ENCODE measurements at regions not wholly inside any gene's neighbourhood (a gene's known extent, or its start where the extent isn't known, plus 50 kb on each side); places are given as distances from the start of the nearest gene placed in this dataset.

DNA sequence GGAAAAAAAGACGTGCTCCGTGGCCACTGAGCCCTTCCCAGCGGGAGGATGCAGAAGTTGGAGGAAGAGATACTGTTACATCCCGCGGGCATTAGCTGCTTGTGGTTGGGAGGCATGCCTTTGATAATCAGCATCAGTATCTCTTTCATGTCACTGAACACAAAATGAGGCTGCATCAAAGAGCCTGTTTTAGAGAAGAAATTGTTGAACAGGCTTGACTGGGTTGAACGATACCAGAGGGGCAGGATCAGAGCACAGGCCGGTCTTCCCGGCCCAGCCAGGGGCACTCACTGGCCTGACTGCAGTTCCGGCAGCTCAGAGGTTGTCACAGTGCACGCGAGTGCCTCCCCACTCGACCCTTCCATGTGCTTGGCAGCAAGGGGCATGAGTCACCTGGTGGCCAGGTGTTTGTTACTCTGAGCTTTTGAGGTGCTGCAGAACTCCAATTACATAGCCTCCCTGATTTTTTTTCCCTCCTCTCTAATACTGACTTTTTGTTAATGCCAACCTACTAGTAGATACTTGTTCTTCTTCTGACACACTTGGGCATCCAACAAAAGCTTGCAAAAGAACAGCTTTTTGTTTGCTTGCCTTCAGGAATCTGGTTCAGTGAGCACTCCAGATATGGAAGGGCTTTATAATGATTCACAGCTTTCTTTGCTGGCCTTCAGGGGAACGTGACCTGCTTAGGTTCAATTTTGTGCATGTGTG, 121.6 kb downstream of the VAPA start:
- DNase-seq, result no peak

DNA sequence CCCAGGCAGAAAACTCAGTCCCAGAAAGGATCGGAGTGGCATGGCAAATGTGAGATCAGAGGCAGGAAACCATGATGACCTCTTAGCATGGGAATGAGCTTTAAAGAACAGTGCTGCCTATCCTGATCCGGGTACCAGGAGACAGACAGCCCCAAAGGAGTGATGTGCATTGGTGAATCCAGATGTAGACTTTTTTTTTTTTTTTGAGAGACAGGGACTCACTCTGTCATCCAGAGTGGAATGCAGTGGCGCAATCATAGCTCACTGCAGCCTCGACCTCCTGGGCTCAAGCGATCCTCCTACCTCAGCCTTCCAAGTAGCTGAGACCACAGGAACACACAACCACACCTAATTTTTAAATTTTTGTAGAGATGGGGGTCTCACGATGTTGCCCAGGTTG, 122.7 kb downstream of the VAPA start:
- DNase-seq, result no peak

DNA sequence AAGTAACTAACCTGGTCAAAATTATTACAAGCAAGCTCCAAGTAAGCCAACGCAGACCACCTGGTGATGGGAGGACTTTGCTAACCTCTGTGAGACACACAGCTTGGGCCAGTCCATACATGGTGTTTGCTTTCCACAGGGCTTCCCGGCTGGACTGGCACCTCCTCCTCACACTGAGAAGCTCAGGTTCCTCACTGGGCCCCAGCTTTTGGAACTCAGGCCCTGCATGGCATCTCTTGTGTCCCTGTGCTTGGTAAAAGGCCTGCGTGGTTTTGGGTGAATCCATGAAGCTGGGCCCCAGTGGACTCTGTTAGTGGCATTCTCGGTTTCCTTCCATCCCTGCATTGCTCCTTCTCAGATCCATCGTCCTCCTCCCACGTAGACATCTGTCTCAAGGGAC, 123.4 kb downstream of the VAPA start:
- no peak for DNase-seq

DNA sequence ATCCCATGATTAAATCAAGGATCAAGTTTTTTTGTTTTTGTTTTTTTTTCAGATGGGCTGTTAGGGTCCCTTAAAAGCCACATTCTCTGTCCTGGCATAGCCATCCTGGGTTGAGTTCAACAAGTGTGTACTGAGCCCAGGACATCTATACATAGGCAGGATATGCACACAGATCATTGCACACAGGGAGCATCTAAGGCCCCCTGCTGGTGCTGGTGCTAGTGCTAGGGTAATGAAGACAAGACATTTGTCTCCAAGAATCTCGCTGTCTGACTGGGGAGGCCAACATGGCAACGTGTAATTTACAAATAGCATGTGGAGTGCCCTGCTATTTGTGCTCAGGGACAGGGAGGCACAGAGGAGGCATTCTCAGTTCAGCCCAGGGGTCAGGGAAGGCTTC, 124.5 kb downstream of the VAPA start:
- no peak for DNase-seq

DNA sequence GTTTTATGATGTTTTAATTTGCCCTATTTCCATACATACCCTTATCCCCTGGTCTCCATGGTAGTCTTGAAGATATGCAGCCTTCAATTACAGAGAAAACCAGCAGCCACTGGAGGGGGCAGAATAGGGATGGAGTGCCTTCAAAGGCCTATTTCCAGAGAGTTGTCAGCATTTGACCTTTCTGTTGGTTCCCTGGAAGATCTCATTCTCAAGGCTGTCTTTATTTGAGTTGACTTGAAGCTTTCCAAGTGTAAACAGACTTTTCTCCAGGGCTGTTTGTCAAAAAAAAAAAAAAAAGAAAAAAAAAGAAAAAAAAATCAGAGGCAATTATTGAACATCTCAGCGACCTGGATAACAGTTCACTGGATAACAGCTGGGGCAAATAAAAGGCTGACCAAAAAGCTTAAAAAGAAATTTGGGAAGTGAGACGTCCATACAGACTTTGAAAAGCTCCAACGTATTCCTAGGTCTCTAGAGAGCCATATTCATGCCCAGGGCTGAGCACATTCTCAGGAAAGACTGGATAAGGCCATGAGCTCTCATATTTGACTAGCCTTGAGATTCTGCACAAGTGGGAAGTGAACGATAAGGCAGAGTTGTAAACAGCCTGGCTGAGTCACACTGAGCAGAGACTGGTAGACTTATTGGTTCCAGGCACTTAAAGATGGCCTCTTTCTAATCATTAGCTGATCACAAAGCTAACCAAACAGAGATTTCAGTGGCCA, 126.6 kb downstream of the VAPA start:
- DNase-seq, result no peak

DNA sequence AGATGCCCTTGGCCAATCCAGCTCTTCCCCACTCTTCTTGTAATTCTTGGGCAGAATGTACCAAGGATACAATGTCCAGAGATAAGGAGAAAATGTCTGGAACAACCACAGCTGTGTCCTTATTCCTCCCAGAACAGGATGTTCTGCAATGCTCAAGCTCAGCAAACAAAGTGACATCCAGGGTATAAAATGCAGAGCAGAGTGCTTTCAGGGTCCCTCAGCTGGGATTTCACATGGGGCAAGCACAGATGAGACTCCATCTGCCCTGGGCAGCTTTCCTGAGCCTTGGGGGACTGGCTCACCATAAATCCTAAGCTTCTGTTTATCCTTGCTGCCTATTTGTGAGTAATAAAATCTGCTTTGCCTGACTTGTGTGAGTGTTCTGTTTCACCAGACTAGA, 127.4 kb downstream of the VAPA start:
- no peak for DNase-seq

DNA sequence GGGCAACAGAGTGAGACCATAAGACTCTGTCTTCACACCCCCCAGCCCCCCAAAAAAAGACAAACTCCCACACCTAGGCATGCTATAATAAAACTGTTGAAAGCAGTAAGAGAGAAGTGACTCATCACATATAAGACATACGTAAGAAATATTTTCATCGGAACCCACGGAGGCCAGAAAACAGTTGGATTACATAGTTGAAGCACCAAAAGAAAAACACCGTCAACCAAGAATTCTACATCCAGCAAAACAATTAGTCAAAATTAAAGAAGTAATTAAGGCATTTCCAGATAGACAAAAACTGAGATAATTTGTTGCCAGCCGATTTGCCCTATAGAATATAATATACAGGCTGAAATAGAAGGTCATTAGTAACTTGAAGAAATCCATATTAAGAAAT, 128.7 kb downstream of the VAPA start:
- no peak for DNase-seq

DNA sequence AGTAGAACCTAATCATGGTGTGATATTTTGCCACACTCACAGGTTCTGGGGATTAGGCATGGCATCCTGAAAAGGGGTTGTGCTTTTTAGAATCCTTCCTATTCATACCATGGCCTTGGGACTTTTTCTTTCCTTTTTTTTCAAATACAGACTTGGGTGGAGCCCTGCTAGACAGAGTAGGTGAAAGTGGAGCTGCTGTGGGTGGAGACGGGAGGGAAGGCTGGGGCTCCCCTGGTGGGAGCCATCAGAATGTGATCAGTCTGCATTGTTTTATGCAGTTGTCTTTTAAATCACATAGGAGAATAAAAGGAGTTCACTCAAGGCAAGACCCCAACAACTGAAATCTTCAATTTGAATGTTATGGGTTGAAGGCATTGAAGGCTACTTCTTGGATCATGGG, 130.2 kb downstream of the VAPA start:
- DNase-seq, result no peak

DNA sequence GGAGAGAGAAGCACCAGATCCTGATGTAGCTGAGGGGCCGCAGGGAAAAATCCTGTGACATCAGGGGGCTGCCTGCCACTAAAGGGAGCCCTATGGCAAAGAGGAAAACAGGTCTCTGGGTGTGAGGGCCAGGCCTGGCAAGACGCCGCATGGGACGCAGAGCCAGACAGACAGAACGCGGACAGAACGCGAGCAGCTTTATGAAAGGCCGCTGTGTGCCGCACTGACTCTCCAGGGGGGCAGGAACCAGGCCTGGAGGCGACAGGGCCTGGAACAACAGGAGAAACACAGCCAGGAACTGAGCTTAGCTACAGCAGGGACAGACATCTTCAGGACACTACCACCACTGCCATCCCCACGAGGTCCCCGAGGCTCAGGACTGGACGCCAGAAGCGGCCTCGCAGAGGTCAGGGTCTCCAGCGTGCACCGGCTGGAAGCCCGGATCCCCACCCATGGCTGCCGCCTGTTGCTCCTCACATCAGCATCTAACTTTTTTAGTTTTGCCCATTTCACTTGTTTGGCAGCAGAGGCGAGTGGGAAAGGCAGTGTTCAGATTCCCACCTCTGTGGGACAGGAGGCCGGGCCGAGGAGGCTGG, 131.6 kb downstream of the VAPA start:
- no peak for DNase-seq

DNA sequence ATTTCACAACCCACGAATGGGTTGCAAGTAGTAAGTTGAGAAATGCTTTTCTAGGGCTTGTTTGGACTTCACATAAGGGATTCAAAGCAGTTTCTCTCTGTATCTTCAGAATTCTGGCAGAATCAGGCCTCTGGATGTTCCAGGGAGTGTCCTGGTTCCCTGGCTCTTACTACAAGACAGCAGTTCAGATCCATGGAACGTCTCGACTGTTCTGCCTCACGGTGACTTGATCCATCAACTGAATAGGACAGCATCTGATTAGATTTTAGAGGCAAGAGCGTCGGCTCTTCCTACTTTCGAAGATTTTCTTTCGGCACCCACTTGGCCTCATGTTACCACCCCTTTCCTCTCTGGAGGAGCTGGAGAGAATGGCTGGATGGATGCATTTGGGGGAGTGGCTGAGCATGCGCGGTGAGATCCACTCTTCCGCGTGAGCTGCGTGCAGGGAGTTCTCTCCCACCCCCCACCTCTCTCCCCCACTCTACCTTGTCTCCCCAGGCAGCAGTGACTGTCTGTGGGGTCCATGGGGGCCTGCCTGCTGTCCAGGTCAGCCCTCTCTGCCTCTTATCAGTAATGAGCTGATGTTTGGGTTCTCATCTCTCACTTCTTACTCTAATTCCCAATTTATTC, 132.5 kb downstream of the VAPA start:
- no peak for DNase-seq

DNA sequence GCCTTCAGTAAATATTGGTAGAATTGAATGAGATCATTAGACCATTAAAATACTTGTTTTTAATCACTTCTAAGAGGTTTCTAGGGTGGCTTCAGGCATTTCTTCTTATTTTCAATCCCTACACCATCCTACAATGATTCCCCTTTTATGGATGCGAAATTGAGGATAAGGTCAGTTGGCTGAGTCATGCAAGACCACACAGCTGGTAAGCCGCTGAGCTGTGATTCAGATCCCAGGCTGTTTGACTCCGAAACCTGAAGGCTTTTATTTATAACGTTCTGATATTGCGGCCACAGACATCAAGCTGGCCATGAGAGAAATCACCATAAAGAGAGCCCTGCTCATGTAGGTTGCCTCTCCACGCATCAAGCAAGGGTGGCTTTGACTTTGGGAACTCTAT, 133.4 kb downstream of the VAPA start:
- no peak for DNase-seq

DNA sequence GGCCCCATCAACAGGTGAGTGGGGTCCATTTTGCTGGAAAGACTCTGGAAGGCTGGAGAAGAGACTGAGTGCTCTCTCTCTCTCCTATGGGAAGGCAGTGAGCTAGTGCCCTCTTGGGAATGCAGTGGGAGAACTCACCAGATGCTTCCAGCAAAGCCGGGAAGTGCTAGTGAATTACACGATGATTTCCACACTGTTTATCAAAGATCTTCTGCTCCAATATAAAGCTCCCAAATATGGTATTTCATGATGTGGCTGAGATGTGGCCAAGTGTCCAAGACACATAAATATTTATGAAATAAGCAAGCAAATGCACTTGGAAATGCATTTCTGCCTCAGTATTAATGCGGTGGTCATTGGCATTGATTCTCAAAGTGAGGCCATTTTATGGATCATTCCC, 135.9 kb downstream of the VAPA start:
- no peak for DNase-seq

DNA sequence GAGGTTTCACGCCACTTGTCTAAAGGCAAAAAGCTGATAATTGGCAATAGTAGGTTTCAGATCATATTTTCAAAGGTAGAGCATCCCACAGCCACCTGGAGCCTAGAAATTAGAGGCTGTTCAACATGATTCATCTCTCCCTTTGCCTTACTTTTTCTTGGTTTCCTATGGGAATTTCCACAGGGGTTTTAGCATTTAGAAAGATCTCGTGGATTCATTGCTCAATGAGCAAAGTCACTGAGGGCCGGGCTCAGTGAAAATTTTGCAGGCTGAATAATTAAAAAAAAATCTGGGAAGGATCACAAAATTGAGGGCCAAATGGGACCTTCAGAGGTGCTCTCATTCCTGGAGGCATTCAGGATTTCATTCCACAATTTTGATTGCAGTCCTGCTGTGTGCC, 137.1 kb downstream of the VAPA start:
- DNase-seq, result no peak

DNA sequence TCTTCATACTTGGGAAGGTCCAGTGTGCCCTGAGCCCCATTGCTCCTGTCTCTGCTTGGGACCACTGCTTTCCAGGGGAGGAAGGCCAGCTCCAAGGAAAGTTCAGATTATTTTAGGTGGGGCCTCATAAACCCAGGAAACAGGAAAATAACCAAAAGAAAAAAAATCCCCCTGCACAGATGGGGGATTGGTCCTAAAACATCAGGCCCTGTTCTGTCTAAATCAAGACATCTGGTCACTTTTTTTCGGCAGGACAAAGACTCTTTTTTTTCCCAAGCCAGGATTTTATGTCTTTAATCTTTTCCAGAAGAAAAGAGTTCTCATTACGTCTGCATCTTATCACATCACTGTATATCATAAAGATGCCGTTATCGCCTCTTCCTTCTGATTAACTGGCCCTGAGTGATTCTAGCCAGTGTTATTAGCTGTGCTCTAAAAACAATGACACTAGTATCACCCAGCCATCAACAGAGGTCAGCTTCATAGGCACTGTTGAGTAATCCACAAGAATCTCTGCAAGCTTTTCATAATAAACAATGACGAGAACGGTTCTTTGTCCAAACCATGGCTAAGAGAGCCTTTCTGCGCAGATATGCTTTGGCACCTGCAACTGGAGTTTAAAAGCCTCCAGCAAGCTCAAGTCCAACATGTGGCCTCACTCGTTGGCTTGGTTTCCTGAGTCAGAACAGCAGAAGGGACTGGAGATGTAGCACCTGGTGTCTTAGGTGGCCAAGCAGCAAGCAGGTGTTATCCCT, 138.2 kb downstream of the VAPA start:
- DNase-seq, result no peak

DNA sequence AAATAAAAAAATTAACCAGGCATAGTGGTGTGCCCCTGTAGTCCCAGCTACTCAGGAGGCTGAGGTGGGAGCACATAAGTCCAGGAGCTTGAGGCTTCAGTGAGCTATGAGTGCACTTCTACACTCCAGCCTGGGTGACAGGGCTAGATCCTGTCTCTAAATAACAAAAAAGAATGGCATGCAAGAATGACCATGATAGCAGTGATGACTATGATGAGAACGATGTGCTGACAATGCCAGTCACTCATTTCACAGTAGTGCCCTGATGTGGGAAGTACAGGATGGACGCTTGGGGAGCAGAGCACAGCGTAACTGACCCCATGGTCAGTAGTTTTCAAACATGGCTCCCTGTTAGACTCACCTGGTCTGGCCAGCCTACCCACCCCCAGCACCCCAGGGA, 139.1 kb downstream of the VAPA start:
- DNase-seq, result no peak

DNA sequence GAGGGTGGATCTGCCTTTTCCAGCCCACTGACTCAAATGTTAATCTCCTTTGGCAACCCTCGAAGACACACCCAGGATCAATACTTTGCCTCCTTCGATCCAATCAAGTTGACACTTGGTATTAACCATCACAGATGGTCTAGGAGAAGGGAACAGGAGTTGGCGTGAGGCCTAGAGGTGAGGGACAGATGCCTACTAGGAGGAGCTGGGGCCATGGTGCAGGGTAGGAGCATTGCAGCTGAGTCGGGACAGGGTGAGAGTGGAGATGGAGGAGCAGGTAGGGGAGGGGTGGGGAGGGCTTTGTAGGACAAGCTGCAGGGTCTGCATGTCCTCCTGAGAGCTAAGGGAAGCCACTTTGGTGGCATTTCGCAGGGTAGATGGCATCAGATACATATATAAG, 140.0 kb downstream of the VAPA start:
- DNase-seq, result no peak

DNA sequence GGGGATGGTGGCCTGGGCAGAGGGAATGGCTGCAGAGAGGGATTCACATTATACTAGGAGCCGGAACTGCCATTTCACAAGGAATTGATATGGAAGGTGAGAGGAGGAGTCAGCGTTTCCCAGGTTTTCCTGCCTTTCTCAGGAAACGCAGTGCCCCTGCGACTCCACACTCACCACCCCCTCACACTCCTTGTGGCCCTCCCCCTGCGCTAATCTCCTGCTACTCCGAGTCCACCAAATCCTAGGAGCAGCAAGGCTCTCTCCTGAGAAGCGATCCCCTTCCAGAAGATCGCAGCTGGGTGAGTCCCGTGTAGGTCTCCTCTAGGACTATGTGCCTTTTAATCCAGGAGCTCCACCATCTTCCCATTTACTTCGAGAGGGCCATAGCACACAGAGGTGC, 140.6 kb downstream of the VAPA start:
- no peak for DNase-seq

DNA sequence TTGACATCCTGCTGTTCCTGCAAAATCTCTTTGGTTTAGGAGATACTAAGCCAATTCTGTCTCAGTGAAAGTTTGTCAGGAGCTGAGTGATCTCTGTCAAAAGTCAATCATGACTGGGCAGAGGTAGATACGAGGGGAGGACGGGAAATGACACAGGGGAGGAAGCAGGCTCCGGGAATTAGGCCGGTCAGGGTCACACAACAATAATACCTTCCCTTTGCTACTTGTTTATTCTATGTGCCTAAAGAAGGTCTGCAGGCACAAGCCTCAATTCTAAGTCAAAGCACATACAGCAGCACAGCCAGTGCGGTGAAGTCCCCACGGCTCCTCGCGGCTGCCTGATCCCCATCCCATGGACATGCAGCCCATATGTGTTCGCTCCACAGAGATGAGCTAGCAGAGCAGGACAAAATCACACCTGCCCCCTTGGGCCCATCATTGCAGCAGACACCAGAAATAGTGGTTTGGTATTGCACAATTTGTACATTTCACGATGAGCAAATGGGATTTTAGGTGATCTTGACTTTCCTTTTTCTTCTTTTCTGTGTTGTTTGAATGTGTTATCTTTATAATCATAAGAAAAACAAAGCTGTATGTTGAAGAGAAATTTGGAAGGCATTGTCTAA, 141.4 kb downstream of the VAPA start:
- no peak for DNase-seq

DNA sequence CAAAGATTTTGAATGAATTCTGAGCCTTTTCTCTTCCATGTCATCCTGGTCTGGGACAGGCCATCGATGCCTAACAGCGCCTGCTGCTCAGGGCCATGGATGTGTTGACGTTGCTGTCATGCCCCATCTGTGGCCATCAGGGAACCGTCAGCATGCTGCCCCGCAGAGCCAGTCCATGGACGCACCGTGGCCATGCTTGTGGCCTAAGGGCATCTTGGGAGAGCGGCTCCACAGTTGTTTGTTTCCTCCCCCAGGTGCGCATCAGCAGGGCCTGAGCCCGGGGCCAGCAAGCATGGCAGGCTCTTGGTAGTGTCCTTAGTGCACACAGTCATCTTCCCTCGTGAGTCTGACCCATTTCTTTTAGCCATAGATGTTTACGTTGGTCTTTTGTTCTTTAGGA, 142.7 kb downstream of the VAPA start:
- DNase-seq, result no peak

DNA sequence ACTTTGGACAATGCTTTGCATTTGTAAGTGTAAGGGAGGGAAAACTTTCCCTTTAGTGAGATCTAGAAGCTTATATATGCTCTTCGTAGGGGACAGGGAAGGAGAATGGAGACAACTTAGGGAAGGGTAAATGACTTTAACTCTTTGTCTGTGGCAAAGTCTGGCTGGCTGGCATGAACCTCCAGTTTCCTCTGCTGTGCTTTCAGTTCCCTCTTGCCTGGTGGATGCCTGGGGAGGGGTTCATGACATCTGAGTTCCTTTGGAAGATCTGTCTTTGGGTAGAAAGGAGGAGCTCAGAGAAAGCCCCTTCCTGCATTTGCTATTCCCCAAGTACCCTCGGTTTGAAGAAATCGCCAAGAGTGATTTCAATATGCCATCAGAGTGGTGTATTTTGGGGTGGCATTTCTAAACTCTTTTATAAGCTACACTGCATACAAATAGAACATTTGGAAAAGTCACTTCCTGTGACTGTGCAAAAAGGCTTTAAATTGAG, 143.6 kb downstream of the VAPA start:
- no peak for DNase-seq

DNA sequence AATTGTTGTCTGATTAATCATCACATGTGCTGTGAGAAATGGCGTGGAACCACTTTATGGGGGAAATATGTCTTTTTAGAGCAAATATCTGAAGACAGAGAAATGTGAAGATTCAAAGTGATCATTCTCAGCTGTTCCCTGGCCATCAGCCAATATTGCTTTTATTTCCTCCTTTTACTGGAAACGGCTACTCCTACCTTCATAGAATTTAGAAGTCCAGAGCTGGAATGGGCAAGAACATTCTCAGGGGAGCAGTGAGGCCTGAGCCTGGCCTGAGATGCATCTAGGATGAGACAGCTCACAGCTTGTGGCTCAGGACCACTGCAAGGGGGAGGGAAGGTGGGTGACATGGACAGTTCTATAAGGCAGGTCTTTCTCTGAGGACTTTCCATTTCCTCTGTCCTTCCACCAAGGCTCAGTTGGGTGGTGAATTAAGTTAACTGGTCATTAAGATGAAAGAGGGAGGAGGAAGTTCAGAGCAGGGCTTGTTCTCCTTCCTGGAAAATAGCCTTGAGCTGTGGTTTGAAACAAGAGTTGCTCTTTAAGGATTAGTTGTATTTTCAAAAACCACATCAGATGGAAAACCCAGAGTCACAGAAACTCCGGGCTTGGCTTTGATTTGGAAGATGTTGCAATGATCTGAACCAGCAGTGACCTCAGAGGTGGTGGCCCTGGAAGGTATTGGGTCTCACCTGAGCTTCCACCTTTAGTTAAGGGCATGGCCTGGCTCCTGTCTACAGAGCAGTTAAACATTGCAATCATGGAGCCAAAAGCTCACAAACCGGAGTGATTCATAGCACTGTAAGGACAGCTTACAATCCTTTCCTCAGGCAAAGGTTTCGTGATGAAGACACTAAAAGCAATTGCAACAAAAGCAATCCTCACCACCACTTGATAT, 144.3 kb downstream of the VAPA start:
- DNase-seq, result no peak

All from SW 1271 (cell line).